ENCODE measurements at regions not wholly inside any gene's neighbourhood (a gene's known extent, or its start where the extent isn't known, plus 50 kb on each side); places are given as distances from the start of the nearest gene placed in this dataset.

DNA sequence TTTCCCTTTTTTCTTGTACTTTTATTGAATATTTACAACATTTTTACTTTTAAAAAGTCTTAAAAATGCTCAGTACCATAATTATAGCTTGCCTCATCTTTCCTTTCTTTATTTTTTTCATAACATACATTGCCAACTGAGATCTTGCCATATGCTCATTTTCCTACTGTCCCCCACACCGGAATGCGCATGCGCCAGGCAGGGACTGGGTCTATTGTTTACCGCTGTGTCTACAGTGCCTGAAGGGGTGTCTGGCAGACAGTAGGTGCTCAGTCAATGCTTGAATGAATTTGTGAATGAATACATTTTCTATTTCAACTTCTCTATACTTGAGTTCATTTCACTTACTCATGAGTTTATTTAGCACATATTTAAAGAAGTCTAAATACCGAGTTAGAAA lies 158.0 kb downstream of the CYP26B1 start:
- TF ChIP-seq CTCF (conservative IDR thresholded peaks at IDR 0.05; ENCODE audit: low read depth in 2 of 2) (no peak), REST (IDR thresholded peaks at IDR 0.05; ENCODE audit: unreplicated experiment) (no peak), CREB1 (CRISPR knock-in tag; IDR thresholded peaks at IDR 0.05; ENCODE audit: low read depth) (no peak), NANOG (IDR thresholded peaks at IDR 0.05; ENCODE audit: borderline replicate concordance) (no peak)
